MM.1S (cell line): ENCODE measurements at regions not wholly inside any gene's neighbourhood (a gene's known extent, or its start where the extent isn't known, plus 50 kb on each side); places are given as distances from the start of the nearest gene placed in this dataset.

Source experiments
- DNase-seq: peaks from one replicate; pipeline ENCODE4 v3.0.0-alpha.2; 2015
- H2AFZ ChIP-seq: fragments of 300-600 bp; sonication (generic); 2 replicates; pipeline ENCODE4 v1.6.0; 2016; ENCODE audit warnings: antibody characterized with exemption, low read length
- H3F3A ChIP-seq: fragments of 300-600 bp; sonication (generic); 2 replicates; pipeline ENCODE4 v1.6.1; 2016; ENCODE audit warnings: mild to moderate bottlenecking, antibody characterized with exemption, low read length, moderate library complexity, mixed read lengths; ENCODE audit not compliant: insufficient read depth
- H3K27ac ChIP-seq: fragments of 300-600 bp; sonication (generic); 2 replicates; pipeline ENCODE4 v1.5.1; 2016; ENCODE audit warnings: mild to moderate bottlenecking, low read length
- H3K27me3 ChIP-seq: fragments of 300-600 bp; sonication (generic); replicated peaks from 2 replicates; pipeline ENCODE4 v1.6.0; 2016; ENCODE audit warnings: low read length; ENCODE audit not compliant: insufficient read depth
- H3K36me3 ChIP-seq: fragments of 300-600 bp; sonication (generic); replicated peaks from 2 replicates; pipeline ENCODE4 v1.6.1; 2016; ENCODE audit warnings: mild to moderate bottlenecking, low read length, mixed read lengths; ENCODE audit not compliant: insufficient read depth
- H3K4me1 ChIP-seq: fragments of 300-600 bp; sonication (generic); 2 replicates; pipeline ENCODE4 v1.6.1; 2016; ENCODE audit warnings: low read length, mixed read lengths
- H3K4me2 ChIP-seq: fragments of 300-600 bp; sonication (generic); 2 replicates; pipeline ENCODE4 v1.6.0; 2016; ENCODE audit warnings: low read depth, low read length
- H3K4me3 ChIP-seq: fragments of 300-600 bp; sonication (generic); 2 replicates; pipeline ENCODE4 v1.5.1; 2016; ENCODE audit warnings: low read length, mixed read lengths
- H3K79me2 ChIP-seq: fragments of 300-600 bp; sonication (generic); 2 replicates; pipeline ENCODE4 v1.6.1; 2016; ENCODE audit warnings: mixed run types, low read length, mixed read lengths
- H3K9ac ChIP-seq: fragments of 300-600 bp; sonication (generic); 2 replicates; pipeline ENCODE4 v1.6.1; 2016; ENCODE audit warnings: low read length, mixed read lengths
- H3K9me2 ChIP-seq: fragments of 300-600 bp; sonication (generic); replicated peaks from 2 replicates; pipeline ENCODE4 v1.6.1; 2016; ENCODE audit warnings: mild to moderate bottlenecking, low read length, mixed read lengths; ENCODE audit not compliant: insufficient read depth
- H3K9me3 ChIP-seq: fragments of 300-600 bp; sonication (generic); replicated peaks from 2 replicates; pipeline ENCODE4 v1.6.1; 2016; ENCODE audit warnings: mild to moderate bottlenecking, low read length, mixed read lengths; ENCODE audit not compliant: insufficient read depth
- H4K20me1 ChIP-seq: fragments of 300-600 bp; sonication (generic); 2 replicates; pipeline ENCODE4 v1.6.1; 2016; ENCODE audit warnings: mild to moderate bottlenecking, low read length, moderate library complexity, mixed read lengths; ENCODE audit not compliant: insufficient read depth
- CTCF ChIP-seq: fragments of 300-600 bp; sonication (generic); IDR thresholded peaks from 2 replicates; pipeline ENCODE4 v1.5.1; 2016; ENCODE audit warnings: antibody characterized with exemption, low read length, mixed read lengths
- EZH2 ChIP-seq: fragments of 300-600 bp; sonication (generic); optimal IDR thresholded peaks from 2 replicates; pipeline ENCODE3; 2017; ENCODE audit warnings: low read depth, mild to moderate bottlenecking, antibody characterized with exemption, low read length, mixed read lengths
- EZH2phosphoT487 ChIP-seq: fragments of 300-600 bp; sonication (generic); IDR thresholded peaks from 2 replicates; pipeline ENCODE4 v1.6.1; 2018; ENCODE audit warnings: antibody characterized with exemption, low read length

GRCh38 chr11:27279460-27279859 lies 83.6 kb downstream of the CCDC34 start:
- H3K79me2 ChIP-seq, result no peaks in the 10 kb centered on the region
- no peak overlapping the region for H2AFZ ChIP-seq
- H3K4me2 ChIP-seq, result no peak overlapping the region
- no peak for TF ChIP-seq CTCF
- no peak for TF ChIP-seq EZH2phosphoT487
- TF ChIP-seq EZH2, result no peak
- H3K9me3 ChIP-seq, result no peaks in the 10 kb centered on the region
- no peak overlapping the region for H3K9ac ChIP-seq
- H3K4me3 ChIP-seq, result no peak overlapping the region
- H3F3A ChIP-seq, result no peaks in the 10 kb centered on the region
- no peaks in the 10 kb centered on the region for H3K9me2 ChIP-seq
- no peaks in the 10 kb centered on the region for H4K20me1 ChIP-seq
- H3K4me1 ChIP-seq, result no peaks in the 10 kb centered on the region
- H3K36me3 ChIP-seq, result no peaks in the 10 kb centered on the region
- H3K27me3 ChIP-seq, result no peaks in the 10 kb centered on the region
- DNase-seq, result no peak
- H3K27ac ChIP-seq, result no peak overlapping the region

GRCh38 chr11:27277843-27278242 lies 85.2 kb downstream of the CCDC34 start:
- H3K27ac ChIP-seq, result no peak overlapping the region
- no peak for TF ChIP-seq CTCF
- TF ChIP-seq EZH2phosphoT487, result no peak
- no peak for TF ChIP-seq EZH2
- no peak overlapping the region for H2AFZ ChIP-seq
- no peaks in the 10 kb centered on the region for H3K9me2 ChIP-seq
- no peak for DNase-seq
- H3K9ac ChIP-seq, result no peak overlapping the region
- H3K27me3 ChIP-seq, result no peaks in the 10 kb centered on the region
- no peaks in the 10 kb centered on the region for H3K9me3 ChIP-seq
- H3K36me3 ChIP-seq, result no peaks in the 10 kb centered on the region
- no peaks in the 10 kb centered on the region for H3K79me2 ChIP-seq
- no peak overlapping the region for H3K4me2 ChIP-seq
- no peak overlapping the region for H3K4me3 ChIP-seq
- no peaks in the 10 kb centered on the region for H3F3A ChIP-seq
- no peaks in the 10 kb centered on the region for H3K4me1 ChIP-seq
- no peaks in the 10 kb centered on the region for H4K20me1 ChIP-seq

- Histone ChIP-seq H3K4me1 (no peaks in the 10 kb centered on the region), H3K79me2 (no peaks in the 10 kb centered on the region), H3K9me3 (no peaks in the 10 kb centered on the region), H3K27me3 (no peaks in the 10 kb centered on the region), H3F3A (no peaks in the 10 kb centered on the region), H3K27ac (no peak overlapping the region), H4K20me1 (no peaks in the 10 kb centered on the region), H2AFZ (no peak overlapping the region), H3K4me3 (no peak overlapping the region), H3K9ac (no peak overlapping the region), H3K9me2 (no peaks in the 10 kb centered on the region), H3K36me3 (no peaks in the 10 kb centered on the region), H3K4me2 (no peak overlapping the region)
- no peak for DNase-seq
- TF ChIP-seq CTCF, result no peak
- no peak for TF ChIP-seq EZH2phosphoT487
- no peak for TF ChIP-seq EZH2
Observed at GRCh38 chr11:27276141-27276540, 86.9 kb downstream of the CCDC34 start.
